Stimulated activated CD8-positive, alpha-beta memory T cell treated with anti-CD3 and anti-CD28 coated beads, Interleukin-7, amount 100 ng/mL, for 4 hours (primary cell): ENCODE measurements at regions not wholly inside any gene's neighbourhood (a gene's known extent, or its start where the extent isn't known, plus 50 kb on each side); places are given as distances from the start of the nearest gene placed in this dataset.

Experiments
- DNase-seq, 2 donors: peaks; one replicate each; pipeline ENCODE4 v3.0.0-alpha.2; 2020; ENCODE audit warnings: low read depth in 2 of 2

DNA sequence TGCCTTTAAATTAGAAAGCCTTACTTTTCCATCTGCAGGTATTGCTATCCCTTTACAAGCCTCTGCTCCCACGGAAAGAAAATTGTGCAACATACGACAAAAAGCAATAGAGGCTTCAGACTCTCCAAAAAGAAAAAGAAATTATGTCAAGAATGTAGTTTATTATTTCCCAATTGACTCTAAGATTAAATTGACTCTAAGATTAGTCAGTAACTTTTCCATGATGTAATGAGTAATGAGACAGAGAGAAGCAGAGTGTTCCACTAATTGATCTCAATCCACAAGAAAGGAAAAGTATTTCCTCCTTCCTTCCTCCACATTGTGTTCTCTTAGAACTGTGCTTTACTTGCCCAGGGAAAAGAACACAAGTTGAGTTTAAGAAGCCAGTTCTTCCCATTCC, 345.7 kb upstream of the HS3ST1 start:
- no peak for DNase-seq

DNA sequence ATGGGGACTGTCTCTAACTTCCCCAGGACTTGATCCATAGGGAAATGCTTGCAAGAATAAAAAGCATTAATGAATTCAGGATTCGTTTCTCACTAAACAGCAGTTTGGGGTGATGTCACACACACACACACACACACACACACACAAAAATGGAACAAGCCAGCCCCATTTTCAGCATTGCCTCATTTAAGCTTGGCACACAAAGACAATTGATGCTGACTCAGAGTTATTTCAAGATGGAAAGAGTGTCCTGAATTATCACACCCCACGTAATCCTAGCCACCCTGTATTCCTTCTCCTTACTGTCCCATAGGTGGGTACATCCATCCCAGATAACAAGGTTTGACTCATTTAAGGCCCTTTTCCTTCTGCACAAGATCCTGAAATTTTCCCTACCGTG, 345.1 kb upstream of the HS3ST1 start:
- DNase-seq, result no peak

DNA sequence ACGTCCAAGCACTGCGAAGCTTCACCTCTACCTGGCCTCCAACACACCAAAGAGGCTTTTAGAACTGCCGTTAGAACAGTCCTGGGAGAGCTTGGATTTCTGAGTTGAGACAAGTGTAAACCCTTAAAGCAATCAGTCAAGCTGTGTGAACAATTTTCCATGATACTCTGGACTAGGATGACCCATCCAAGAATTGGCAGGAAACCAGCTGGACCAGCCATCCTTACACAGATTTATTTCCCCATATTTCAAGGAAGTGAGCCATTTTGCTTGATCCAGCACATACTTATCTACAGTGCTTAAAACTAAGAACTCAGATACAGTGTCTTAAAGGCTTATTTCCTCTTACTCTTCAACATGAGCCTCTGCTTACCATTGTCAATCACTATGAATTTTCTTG, 340.7 kb upstream of the HS3ST1 start:
- DNase-seq, result no peak

DNA sequence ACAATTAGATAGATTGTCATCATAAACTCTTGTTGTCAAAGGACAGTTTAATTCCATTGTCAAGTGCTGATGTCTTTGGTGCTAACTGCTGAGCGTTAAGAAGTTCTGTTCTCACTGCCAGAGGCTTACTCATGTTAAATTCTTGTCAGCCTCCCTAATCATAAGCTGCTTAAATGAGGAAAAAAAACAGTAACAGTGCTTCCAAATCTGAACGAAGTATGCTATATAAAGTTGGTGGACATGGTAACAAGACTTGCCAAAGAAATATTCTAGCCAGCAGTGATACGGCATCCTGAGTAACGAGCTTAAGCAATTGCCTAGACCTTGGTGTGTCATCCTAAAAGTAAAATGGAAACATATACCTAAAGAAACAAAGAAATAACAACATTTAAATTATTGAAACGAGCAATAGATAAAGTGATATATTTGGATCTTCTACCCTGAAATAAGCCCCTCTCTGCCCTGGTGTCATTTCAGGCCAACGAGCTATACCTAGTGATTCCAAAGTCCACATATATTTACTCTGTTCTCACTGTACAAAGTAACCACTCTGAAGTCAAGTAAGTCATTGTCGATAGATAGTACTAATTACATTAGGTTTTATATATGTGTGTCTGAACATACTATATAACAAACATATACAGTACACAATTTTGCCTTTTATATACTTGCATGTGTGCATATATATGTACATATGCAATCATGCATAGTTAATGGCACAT, 339.7 kb upstream of the HS3ST1 start:
- no peak for DNase-seq

DNA sequence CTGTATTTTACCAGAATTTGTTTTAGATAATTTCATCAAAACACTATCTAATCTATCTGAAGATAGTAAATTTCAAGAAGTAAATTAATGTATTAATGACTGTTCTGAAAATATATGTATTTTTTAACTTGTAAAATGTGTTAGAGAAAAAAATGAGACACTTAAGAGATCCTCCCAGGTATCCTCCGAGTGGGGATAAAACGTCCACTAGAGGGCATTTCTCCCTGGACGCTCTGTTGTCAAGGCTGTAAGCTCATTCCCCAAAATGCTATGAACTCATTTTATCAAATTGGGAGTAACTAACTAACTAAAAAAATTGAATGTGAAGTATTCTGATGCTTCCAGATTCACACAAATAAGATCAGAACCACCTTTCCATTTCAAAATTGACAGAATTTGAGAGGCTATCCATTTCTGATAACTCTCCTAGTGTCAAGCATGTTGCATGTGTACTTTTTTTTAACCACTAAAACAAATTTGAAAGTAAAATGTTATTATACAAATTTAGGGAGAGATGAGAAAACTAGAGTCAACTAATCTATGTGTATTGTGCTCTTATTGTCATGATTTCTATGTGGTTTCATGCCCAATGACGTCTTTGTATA, 337.3 kb upstream of the HS3ST1 start:
- DNase-seq, result no peak

DNA sequence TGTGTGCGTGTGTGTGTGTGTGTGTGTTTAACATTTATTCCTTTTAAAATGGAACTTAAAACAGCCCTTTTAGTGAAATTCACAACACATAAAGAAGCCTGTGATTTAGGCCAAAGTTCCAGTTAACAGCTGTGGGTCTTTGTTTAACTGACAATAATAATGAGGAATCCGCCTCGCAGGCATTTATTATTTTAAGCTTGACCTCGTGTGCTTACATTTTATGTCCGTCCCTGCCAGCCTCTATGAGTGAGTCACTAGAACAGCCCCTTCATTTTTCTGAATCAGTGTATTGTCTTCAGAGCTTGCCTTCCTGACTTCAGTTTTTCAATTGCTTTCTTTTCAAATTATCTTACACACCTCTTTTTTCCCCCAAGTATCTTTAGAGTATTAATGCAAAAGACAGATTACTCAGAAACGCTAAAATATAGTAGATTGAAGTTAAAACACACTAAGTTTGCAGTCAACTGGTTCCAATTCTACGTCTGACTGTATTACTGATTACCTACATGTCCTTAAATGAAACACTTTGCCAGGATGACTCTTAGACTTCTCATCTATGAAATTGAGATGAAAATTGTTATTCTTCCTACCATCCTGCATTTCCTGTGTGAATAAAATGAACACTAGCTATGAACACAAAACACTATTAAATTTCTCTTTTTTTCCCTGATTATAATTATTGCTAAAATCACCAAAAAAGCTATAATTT, 319.6 kb upstream of the HS3ST1 start:
- DNase-seq, result no peak

DNA sequence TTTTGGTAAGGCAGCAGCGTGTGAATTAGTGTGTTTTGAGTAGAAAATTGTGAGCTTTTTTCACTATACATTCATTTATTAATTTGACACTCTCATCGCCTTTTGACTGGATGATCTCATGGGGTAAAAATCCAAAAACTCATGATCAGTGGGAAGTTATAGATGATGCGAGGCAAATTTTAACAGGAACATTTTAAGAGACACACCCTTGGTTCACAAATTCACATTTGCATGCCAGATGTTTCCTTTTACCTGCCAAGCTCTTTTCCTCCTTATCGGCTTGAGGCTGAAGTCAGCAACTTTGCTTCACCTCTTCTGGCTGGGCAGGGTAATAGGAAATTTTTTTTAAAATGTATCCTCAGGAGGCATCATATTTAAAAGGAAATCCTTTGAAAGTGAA, 318.0 kb upstream of the HS3ST1 start:
- no peak for DNase-seq

DNA sequence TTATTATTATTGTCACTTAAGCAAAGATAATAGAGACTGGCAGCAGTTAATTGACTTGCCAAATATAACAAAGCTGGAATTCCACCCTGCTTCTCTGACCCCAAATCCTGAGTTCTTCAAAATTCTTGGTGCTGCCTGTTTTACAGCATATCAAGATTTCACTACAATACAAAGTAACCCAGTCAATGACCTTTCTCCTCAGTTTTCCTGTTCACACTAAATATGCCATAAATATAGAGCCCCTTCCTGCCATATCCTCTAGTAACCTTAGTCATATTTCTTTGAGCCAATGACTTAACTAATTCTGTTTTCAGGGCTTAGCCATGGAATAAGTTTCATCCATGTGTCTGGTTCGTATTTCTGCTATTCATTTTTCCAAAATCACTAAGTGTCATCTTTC, 315.3 kb upstream of the HS3ST1 start:
- no peak for DNase-seq

DNA sequence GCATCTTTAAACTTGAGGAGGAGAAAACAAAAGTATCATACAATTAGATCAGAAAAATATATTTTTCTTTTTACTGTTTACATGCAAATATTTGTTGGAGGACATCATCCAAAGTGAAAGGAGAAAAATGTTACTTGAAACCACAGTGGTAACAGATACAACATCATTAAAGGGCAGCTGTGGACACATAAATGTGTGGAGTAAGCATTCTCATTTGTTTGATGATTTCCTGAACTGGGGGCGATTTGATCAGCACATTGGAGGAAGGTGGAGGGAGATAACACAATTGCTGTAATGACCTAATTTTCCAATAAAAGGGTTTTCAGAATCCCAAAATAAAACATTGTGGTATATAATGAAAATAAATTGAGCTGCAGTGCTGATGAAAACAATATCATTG, 314.5 kb upstream of the HS3ST1 start:
- no peak for DNase-seq

DNA sequence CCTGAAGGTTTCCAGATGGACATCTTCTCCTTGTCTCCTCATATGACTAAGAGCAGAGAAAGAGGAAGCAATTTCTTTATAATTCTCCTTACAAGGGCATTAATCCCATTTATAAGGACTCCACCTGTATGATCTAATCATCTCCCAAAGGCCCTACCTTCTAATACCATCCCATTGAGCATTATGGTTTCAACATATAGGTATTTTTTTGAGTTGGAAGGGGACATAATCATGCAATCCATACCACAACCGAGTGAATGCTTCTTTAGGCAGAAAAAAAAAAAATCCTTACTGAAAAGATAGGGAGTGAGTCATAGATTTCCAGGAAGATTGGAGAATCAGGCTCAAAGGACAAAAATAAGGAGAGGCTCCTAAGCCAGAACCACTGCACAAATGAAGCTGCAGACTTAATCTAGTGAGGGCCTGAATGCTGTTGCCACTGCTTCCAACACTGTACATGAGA, 312.5 kb upstream of the HS3ST1 start:
- DNase-seq, result no peak

DNA sequence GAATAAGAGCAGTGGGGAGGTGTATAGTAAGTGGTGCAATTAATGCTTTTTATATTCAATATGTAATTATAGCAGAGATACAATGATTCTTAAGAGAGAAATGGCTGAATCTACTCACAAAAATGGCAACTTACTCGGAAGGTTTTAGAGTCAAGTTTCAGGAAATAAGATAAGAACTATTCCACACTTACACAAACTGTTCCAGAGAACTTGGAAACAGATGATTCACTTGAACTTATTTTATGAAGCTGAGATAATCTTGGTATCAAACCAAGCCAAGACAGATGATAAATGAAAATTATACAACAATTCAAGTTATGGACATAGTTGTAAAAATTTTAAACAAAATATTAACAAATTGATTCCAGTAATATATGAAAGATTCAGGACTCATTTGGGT, 311.3 kb upstream of the HS3ST1 start:
- DNase-seq, result no peak

DNA sequence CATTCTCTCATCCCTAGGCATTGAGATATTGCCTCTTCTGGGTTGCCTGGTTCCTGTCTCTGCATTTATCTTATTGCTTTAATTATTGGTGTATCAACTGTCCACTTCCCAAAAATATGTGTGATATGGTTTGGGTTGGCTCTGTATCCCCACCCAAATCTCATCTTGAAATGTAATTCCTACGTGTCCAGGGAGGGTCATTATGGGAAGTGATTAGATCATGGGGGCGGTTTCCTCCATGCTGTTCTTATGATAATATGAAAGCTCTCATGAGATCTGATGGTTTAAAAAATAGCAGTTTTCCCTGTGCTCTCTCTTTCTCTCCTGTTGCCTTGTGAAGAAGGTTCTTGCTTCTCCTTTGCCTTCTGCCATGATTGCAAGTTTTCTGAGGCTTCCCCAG, 308.3 kb upstream of the HS3ST1 start:
- DNase-seq, result no peak

DNA sequence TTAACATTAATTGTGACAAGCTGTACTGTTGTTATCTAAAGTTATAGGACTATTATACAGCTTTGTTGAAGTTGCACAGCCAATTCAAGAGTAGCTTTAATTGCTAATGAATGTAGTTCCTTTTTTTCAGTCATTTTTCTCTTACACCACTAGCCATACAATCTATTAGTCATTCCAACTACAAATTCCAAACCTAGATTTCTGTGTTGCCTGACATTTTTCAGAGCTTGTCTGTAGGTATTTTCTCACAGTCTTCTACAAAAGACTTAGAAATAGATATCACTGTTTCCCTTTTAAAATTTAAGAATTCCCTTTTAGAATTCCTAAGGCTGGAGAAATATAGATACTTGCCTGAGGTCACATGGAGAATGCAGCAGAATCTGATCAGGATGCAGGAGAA, 307.0 kb upstream of the HS3ST1 start:
- no peak for DNase-seq

DNA sequence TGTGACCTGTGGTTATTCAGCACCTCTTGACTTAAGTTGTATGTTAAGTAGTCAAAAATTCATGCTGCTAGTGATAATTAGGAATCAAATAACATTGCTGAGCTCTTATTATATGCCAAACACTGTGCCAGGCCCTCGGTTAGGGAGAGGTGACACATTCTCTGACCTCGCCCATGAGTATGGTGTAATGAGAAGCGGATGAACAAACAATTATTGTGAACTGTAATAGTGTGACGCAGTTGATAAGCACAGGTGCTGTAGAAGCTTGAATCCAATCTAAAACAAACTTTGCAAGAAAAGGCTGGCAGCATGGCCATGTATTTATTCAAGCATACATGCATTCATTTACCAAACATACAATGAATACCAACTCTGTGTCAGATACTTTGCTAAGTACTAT, 303.5 kb upstream of the HS3ST1 start:
- DNase-seq, result no peak

DNA sequence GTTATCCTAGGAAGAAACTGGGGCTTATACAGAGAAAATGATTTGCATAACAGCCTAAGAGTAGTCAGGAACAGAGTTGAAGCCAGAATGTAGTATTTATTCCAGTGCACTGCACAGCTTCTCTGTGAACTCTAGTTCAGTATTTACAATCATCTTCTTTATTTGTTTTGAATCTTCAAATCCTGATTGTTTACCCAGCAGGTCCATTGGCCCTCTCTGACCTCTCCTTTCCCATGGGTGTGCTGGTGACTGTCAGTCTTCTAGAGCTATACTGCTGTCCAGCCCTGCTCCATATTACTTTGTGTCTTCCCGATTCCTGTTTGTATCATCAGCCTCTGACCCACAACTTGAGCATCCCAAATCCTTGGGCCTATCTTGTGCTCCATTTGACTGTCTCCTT, 301.9 kb upstream of the HS3ST1 start:
- DNase-seq, result no peak

DNA sequence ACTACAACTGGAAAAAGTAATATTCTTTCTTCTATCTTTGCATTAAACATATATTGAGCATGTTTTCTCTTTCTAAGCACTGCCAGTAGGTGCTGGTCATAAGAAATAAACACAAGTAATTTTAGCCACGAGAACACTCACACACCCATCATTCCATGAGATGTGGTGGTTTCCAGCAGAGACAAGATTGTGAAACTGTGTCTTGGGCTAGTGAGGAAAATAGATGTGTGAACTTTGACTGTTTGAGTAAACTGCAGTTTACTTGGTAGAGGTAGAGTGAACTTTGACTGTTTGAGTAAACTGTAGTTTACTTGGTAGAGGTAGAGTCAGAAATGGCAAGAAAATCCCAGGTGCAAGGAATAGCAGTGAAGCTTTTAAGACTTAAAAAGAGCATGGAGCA, 300.9 kb upstream of the HS3ST1 start:
- DNase-seq, result no peak

DNA sequence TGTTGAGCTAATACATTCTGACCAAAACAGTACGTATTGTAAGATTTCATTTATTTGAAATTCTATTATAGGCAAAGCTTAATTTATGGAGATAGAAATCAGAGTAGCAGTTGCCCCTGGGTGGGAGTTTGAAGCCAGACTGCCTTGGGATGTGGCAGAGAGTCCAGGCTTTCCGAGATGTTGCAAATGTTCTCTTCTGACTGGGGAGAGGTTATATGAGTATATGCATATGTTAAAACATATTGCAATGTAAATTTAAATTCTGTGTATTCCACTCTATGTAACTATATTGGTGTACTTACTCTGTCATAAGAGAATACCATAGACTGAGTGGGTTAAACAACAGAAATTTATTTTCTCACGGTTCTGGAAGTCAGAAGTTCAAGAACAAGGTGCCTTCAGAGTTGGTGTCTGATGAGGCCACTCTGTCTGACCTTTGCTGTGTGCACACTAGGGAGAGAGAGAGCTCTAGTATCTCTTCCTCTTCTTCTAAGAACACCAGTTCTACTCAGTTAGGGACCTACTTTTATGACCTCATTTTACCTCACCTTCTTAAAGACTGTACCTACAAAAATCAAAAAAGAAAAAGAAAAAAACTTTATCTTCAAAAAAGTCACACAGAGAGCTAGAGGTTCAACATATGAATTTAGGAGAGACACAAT, 299.3 kb upstream of the HS3ST1 start:
- no peak for DNase-seq

DNA sequence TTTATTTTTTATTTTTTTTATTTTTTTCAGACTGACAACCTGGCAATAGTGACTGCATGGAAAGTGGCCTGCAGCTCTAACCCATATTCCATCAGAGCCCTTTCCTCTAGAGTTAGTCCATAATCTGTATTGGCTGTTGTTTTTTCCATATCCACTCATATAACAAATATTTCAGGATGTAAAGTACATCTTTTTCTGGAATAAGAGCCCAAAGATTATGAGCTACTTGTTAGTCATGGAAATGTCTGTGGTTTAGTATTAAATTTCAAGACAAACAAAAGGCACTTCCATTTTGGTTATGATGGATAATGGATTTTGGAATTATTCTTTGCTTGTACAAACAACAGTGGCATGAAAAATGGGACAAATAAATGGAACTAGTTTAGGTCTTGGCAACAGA, 296.0 kb upstream of the HS3ST1 start:
- no peak for DNase-seq

DNA sequence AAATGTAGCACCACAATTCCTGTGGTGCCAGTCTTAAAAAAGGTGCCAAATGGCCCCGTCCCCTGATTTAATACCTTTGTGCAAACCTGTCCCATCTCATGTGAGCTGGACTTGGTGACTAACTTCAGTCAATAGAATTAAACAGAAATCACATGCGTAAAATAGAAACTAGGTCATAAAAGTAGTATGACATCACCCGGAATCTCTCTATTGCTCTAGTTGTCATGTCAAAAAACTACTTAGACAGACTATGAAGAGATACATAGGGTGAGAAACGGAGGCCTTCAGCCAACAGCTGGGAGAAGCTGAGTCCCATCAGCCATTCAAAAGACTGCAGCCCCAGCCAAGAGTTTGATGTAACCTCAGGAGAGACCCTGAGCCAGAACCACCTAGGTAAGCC, 293.5 kb upstream of the HS3ST1 start:
- no peak for DNase-seq

DNA sequence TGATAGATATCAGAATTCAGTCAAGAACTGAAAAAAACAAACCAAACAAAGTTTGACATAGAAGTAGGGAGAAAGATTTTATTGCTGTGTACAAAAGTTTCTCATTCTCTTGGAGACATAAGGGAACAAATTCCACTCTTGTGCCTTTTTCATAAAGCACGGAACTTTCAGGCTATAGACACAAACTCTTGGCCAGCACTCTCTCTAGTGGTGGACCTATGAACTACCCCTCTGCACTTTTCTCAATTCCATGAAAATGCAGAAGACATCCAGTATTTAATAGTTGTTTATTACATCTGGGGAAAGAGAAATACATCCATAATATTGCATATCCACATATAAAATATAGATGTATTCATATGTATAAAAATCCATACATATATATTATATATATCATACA, 291.6 kb upstream of the HS3ST1 start:
- DNase-seq, result no peak

DNA sequence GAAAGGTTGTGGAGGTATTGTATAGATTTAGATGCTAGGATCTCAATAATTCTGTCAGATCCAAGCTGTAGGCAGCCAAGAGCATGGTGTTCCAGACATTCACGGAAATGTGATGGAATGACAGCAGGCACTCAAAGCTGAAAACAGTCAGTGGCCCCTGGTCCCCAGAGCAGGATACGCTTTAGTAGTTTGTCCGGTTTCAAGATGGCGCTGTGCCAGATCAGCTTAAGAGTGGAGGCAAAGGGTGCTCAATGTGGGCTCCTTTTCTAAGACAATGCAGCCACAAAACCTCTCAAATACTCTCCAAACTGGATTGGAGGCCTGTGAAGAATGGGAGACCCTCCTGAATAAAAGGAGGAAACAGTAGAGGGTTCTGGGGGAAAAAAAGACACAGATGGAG, 291.2 kb upstream of the HS3ST1 start:
- no peak for DNase-seq

DNA sequence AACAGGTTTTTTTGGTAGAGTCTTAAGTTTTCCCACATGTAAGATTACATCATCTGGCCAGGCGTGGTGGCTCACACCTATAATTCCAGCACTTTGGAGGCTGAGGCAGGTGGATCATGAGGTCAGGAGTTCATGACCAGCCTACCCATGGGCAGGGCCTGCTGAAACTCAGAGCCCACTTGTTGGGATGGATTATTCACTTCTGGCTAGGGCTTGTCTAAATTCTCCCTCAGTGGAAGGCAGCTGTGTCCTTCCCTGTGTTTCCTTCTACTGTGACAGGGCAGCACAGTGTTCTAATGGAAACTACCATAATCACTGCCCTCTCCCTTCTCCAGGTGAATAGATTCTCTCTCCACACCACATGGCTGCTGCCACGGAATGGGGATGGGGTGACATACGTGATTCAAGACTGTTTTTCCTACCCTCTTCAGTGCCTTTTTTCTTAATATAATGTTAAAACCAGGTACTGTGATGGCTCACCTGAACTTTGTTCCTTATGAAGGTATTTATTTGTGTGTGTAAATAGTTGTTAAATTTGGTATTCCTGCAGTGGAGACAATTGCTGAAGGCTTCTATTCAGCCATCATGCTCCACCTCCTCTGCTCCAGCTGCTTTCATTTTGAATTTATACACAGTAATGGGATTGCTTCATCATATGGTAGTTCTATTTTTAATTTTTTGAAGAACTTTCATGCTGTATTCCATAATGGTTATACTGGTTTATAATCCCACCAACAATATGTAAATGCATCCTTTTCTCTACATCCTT, 287.2 kb upstream of the HS3ST1 start:
- DNase-seq, result no peak
